GM19328 (cell line): ENCODE measurements at regions not wholly inside any gene's neighbourhood (a gene's known extent, or its start where the extent isn't known, plus 50 kb on each side); places are given as distances from the start of the nearest gene placed in this dataset.

Experiments
- ATAC-seq: cut with Tn5 transposase; IDR thresholded peaks from one replicate; pipeline ENCODE4 v1.9.1; 2021; ENCODE audit warnings: mild to moderate bottlenecking, moderate library complexity; ENCODE audit not compliant: unreplicated experiment

- ATAC-seq, result no peak
Measured at GRCh38 chr18:67043276-67043675, 439.4 kb upstream of the CDH19 start.

DNA sequence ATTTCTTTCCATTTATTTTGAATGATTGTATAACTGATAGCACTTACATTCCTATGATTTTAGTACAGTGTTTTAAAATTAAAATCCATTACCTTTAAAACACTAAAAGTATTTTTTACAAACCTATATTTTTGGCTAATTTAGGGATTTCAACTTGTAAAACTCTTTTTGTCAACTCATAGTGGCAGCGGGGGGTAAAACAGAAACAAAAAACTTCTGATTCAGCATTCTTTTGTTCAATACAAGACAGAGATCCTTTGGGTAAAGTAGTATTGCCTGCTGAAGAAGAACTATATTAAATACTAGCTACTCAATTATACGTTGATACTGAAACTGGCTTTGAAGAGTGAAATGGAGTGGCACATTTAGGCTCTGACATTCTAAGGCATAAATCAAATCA lies 437.4 kb upstream of the CDH19 start:
- no peak for ATAC-seq

GRCh38 chr18:67035026-67035425 lies 431.1 kb upstream of the CDH19 start:
- ATAC-seq, result no peak

DNA sequence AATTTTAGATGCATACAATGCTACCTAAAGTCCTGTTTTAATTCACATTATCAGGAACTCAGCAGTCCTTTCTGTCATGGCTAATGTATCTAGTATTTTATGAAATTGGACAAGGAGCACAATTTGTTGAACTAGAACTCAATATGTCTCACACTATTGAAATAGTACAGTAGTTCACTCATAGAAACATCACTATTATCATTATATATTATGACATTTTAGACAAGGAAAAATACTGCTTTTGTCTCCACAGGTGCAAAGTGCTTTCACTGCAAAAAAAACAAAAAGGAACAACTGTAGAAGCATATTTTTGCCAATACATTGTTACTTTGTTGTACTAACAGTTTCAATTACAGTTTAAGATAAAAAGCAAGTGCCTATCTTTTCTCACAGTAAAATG lies 419.2 kb upstream of the CDH19 start:
- no peak for ATAC-seq

- ATAC-seq, result no peak
Measured at GRCh38 chr18:67010919-67011318, 407.0 kb upstream of the CDH19 start.

GRCh38 chr18:67007999-67008398 lies 404.1 kb upstream of the CDH19 start:
- ATAC-seq, result no peak

- no peak for ATAC-seq
Measured at GRCh38 chr18:67007085-67007484, 403.2 kb upstream of the CDH19 start.

DNA sequence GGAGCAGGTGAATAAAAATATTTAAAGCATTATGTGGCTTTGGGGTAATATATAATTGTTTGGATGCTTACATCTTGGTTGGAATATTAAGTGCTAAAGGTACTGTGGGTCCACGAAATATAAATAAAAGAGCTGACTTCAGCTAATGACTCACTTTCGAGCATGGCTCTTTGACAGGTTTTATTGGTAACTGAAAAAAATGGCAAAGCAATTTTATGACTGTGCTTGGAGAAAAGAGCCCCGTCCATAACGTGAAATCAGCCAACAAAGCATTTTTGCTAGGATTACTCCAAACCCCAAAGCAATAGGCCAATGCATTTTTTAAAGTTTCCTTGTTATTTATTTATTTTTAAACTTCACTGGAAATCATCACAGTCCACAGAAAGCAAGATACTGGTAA lies 397.2 kb upstream of the CDH19 start:
- no peak for ATAC-seq

GRCh38 chr18:66999003-66999402 lies 395.1 kb upstream of the CDH19 start:
- no peak for ATAC-seq

DNA sequence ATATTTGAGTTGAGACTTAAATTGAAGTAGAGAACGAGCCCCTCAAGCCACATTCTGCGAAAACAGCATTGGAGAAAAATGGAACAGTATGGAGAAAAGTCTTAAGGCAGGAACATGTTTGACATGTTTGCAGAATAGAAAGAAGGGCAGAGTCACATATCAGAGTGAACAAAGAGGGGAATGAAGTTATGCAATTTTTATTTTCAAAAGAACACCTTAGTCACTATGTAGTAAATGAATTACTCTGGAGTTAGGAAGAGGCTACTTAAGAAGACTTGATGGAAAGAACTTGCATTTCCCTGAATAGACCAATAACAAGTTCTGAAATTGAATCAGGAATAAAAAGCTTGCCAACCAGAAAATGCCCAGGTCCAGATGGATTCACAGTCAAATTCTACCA lies 391.4 kb upstream of the CDH19 start:
- no peak for ATAC-seq

DNA sequence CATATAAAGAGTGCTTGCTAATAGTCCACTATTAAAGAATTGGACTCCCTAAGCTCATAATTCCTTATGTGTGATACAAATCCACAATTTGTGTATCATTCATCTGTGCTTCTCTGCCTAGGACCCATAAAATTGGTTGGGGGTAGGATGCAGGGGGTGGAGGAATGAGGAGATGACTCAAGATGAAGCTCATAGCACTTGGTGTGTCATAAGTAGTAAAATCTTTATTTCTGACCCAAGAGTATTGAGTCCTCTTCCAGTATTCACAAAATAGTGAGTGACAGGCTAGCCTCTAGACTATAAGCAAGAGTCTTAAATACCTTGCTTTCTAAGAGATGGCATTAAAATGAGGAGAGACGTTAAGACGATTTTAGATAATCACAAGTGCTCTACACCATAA lies 390.9 kb upstream of the CDH19 start:
- ATAC-seq, result no peak

- ATAC-seq, result no peak
Measured at GRCh38 chr18:66993492-66993891, 389.6 kb upstream of the CDH19 start.

DNA sequence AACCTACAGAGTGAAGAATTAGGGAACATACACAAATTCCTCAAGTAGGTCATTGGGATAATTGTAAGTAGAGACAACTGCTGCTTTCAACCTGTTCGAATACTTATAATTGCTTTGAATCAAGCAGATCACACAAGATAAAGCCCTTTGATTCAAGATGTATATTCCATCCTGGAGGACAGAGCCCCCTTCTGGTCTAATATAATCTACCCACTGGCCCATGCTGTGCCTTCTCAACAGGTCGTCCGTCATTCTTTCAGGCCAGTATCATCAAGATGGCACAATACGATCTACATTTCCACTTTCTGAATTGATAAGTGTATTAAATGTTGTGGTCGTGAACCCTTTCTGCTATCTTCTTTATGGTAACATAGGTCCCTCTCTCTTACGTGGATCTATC lies 387.0 kb upstream of the CDH19 start:
- no peak for ATAC-seq

DNA sequence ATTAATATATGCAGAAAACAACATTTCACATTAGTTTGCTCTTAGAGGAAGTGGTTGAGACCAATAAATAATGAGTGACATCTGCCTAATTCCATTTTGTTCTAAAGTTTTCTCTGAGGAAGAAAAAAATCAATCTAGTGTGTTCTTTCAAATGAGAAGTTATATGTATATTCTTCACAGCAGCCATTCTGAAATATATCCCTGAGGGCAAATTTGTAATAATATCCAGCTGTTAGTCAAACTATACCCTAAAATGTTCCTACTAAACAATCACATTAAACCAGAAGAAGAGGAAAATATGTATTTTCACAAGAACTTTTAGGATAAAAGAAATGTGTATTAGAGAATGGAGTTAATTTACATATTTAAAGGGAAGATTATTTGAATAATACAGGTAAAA lies 375.1 kb upstream of the CDH19 start:
- ATAC-seq, result no peak

DNA sequence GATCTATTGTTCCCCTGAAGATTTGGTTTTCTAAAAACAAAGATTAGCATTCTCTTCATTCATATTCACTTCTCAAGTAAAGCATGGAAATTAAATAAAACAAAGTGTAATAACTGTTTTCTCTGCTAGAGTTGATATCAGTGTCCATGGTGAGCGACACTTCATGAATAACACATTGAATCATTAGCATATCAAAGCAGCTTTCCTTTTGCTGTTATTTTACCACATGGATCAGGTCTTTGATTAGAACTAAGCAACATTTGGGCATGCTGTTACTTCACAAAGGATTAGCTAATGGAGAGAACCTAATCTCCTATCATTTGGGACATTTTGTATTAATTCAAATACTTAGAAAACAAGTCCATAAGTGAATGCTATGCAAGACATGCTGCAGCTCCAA lies 368.8 kb upstream of the CDH19 start:
- ATAC-seq, result no peak

GRCh38 chr18:66971960-66972359 lies 368.1 kb upstream of the CDH19 start:
- ATAC-seq, result no peak

- ATAC-seq, result no peak
Measured at GRCh38 chr18:66966171-66966570, 362.3 kb upstream of the CDH19 start.

DNA sequence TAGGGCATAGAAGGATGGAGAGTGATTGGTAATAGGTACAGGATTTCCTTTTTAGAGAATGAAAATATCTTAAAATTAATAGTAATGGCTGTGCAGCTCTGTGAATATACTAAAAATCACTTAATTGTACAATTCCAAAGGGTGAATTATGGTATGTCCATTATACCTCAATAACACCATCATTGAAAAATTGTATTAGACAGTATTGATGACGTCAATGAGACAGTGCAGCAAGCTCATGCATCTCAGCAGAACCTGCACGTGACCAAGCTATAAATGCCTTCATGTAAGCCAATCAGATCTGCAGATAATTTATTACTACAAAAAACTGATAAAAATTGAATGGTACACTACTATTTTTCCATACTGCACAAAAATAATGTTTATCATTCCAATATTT lies 354.4 kb upstream of the CDH19 start:
- no peak for ATAC-seq

DNA sequence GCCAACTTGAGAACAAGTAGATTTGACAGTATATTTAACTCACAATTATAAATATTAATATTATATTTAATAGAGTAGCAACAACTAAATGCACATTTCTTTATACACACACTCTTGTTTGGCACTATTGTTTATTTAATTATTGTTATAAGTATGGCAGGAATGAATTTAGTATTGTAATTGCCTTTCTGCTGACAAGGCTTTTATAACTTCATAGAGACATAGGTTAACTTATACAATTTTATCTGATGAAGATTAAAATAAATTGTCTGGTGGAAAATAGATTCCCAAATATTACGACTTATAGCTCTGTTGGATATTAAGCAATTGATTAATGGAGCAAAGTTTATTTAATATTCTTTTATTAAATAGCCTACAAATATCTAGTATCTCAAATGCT lies 347.9 kb upstream of the CDH19 start:
- no peak for ATAC-seq

DNA sequence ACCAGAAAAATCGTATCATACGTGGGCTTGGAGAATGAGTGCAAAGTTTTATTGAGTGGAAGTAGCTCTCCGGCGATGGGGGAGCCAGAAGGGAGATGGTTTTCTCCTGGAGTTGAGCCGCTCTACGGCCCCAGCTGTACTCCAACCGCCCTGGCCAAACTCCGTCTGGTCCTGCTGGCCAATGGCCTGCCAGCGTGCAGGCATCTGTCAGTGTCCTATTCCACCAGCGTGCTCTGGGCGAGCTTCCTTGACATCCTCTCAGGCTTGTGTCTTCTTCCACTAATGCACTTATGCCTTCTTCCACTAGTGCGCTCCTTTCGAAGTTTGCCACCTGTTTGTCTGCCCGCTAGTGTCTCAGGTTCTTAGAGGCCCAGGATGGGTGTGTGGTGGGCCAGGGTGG lies 345.5 kb upstream of the CDH19 start:
- no peak for ATAC-seq

GRCh38 chr18:66937546-66937945 lies 333.7 kb upstream of the CDH19 start:
- ATAC-seq, result no peak

DNA sequence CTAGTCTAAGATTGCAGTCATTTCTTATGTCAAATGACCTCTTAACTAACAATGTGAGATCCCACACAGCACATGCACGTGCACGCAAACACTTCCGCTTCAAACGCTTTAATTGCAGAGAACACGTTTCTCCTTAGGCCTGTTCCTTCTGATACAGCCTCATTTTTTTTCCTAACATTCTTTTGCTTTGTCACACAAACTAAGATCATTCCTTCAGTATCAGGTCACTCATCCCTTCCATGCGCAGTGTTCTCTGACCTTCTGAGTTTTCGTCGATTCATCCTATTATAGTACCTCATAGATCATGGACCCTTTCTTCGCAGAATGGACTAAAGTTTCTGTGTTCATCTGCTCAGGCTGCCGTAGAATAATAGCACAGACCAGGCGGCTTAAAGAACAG lies 327.1 kb upstream of the CDH19 start:
- ATAC-seq, result no peak

DNA sequence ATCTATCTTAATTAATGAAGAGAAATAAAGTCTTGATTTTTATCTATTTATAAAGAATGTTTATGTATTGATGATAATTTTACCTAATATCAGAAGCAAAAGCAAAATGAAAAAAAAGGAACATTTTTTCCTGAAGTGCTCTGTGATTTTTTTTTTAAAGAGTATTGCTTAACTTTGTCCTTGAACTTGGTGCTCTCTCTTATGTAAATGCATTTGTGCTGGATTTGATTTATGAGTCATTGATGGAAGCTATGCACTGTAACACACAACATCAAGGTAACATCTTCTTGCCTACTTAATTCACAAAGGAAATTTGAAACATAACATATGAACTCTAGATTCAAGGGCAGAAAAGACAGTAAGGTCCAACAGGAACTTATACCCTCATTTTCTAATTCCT lies 312.9 kb upstream of the CDH19 start:
- ATAC-seq, result no peak

GRCh38 chr18:66900837-66901236 lies 296.9 kb upstream of the CDH19 start:
- ATAC-seq, result no peak
